ENCODE measurements at regions not wholly inside any gene's neighbourhood (a gene's known extent, or its start where the extent isn't known, plus 50 kb on each side); places are given as distances from the start of the nearest gene placed in this dataset.

- DNase-seq = no peak
- Histone ChIP-seq H3K79me2 (ENCODE audit: insufficient read depth, low read length) (no peaks in the 10 kb centered on the region), H2BK15ac (ENCODE audit: low read depth, low read length) (no peak overlapping the region), H4K8ac (replicated peaks; ENCODE audit: insufficient read length, low read depth, low read length) (no peak overlapping the region), H3K23ac (ENCODE audit: insufficient read length, low read depth, low read length) (no peak overlapping the region), H3K4me1 (ENCODE audit: insufficient read depth, low read length) (no peaks in the 10 kb centered on the region), H3K27me3 (ENCODE audit: insufficient read depth, low read length) (no peaks in the 10 kb centered on the region), H3K56ac (ENCODE audit: insufficient read length, low read depth, low read length) (no peak overlapping the region), H2BK20ac (ENCODE audit: low read depth, low read length, poor library complexity, severe bottlenecking) (no peak overlapping the region), H3T11ph (ENCODE audit: low read length) (no peak overlapping the region), H2BK5ac (ENCODE audit: insufficient read length, low read length) (no peak overlapping the region), H2BK120ac (ENCODE audit: low read depth, low read length, poor library complexity, severe bottlenecking) (no peak overlapping the region), H4K91ac (ENCODE audit: insufficient read length, low read depth, low read length) (no peak overlapping the region), H3K18ac (ENCODE audit: insufficient read length, low read depth, low read length) (no peak overlapping the region), H3K4me2 (ENCODE audit: insufficient read depth, insufficient read length, low read length) (no peak overlapping the region), H2AFZ (ENCODE audit: low read length) (no peak overlapping the region), H3K23me2 (ENCODE audit: insufficient read length, low read depth, low read length, poor library complexity, severe bottlenecking) (no peaks in the 10 kb centered on the region), H2AK5ac (ENCODE audit: insufficient read length, low read length) (no peak overlapping the region), H2BK12ac (ENCODE audit: insufficient read length, low read depth, low read length) (no peak overlapping the region), H3K4ac (ENCODE audit: low read depth, low read length) (no peak overlapping the region), H4K5ac (ENCODE audit: insufficient read length, low read depth, low read length) (no peak overlapping the region), H3K14ac (ENCODE audit: insufficient read depth, low read length) (no peak overlapping the region), H3K27ac (ENCODE audit: insufficient read length, low read depth, low read length) (no peak overlapping the region), H4K20me1 (ENCODE audit: control insufficient read depth, insufficient read depth, insufficient read length) (no peaks in the 10 kb centered on the region), H3K9ac (ENCODE audit: extremely low read depth, insufficient read length, low read length) (no peak overlapping the region), H3K9me3 (ENCODE audit: control insufficient read depth, low read depth, low read length) (no peaks in the 10 kb centered on the region), H3K79me1 (ENCODE audit: insufficient read depth, low read depth, low read length, poor library complexity, severe bottlenecking) (no peaks in the 10 kb centered on the region)
- H3K9me3 Mint-ChIP-seq = no peaks in the 10 kb centered on the region; a peak in 1 of 5 replicates
- no peak for TF ChIP-seq CTCF (conservative IDR thresholded peaks at IDR 0.05)
- no peaks in the 10 kb centered on the region for H3K27me3 Mint-ChIP-seq (ENCODE audit: low read depth)
- H3K36me3 Mint-ChIP-seq (ENCODE audit: insufficient read depth in 1 of 3, low read depth in 3 of 3) = no peaks in the 10 kb centered on the region; a peak in 1 of 7 replicates
- no peak overlapping the region for H3K4me3 Mint-ChIP-seq
- WGBS (ENCODE audit: extremely low coverage, insufficient read length, low lambda C conversion rate) = no CpG with 5 or more reads among the region's 2 CpGs
- no peaks in the 10 kb centered on the region for H3K4me1 Mint-ChIP-seq
- H3K27ac Mint-ChIP-seq = no peak overlapping the region
These were observed 372.0 kb upstream of the NDST4 start for GRCh38 chr4:115485402-115485801.
